ENCODE measurements at regions not wholly inside any gene's neighbourhood (a gene's known extent, or its start where the extent isn't known, plus 50 kb on each side); places are given as distances from the start of the nearest gene placed in this dataset.
A peak's percentile ranks its signal among the peaks of the same experiment; 100 is the strongest.

GRCh38 chr10:8576911-8577310 is 522.4 kb downstream of the GATA3 start:
- Histone ChIP-seq H3K27ac (ENCODE audit: low read depth in 2 of 2, low read length in 2 of 2) (no peak overlapping the region), H3K27me3 (ENCODE audit: control insufficient read depth, insufficient read depth, low read length) (no peaks in the 10 kb centered on the region), H3K36me3 (ENCODE audit: control insufficient read depth in 2 of 3, insufficient read depth in 3 of 3, low read length in 3 of 3) (no peaks in the 10 kb centered on the region), H3K4me3 (ENCODE audit: low read length in 3 of 3) (no peak overlapping the region), H3K9me3 (ENCODE audit: control insufficient read depth in 2 of 3, insufficient read depth in 1 of 3, low read length in 3 of 3) (no peaks in the 10 kb centered on the region), H3K4me1 (ENCODE audit: control insufficient read depth in 2 of 3, insufficient read depth in 2 of 3, low read depth in 1 of 3, low read length in 3 of 3) (no peaks in the 10 kb centered on the region), H3K9ac (ENCODE audit: low read length in 3 of 3) (no peak overlapping the region)
- no peak for DNase-seq
- TF ChIP-seq CTCF (IDR thresholded peaks at IDR 0.05; ENCODE audit: borderline replicate concordance, extremely low read depth, insufficient read depth): no peak
- intact Hi-C loops (cut with DNase I): no loop called here
- no peak for FAIRE-seq

- H3K27ac ChIP-seq (ENCODE audit: low read depth in 2 of 2, low read length in 2 of 2): no peak overlapping the region
- no peaks in the 10 kb centered on the region for H3K27me3 ChIP-seq (ENCODE audit: control insufficient read depth, insufficient read depth, low read length)
- no peaks in the 10 kb centered on the region for H3K9me3 ChIP-seq (ENCODE audit: control insufficient read depth in 2 of 3, insufficient read depth in 1 of 3, low read length in 3 of 3)
- FAIRE-seq (no peak), DNase-seq (no peak)
- TF ChIP-seq CTCF (IDR thresholded peaks at IDR 0.05; ENCODE audit: borderline replicate concordance, extremely low read depth, insufficient read depth): no peak
- H3K4me3 ChIP-seq (ENCODE audit: low read length in 3 of 3): no peak overlapping the region
- no peak overlapping the region for H3K9ac ChIP-seq (ENCODE audit: low read length in 3 of 3)
- no peaks in the 10 kb centered on the region for H3K36me3 ChIP-seq (ENCODE audit: control insufficient read depth in 2 of 3, insufficient read depth in 3 of 3, low read length in 3 of 3)
- intact Hi-C loops (cut with DNase I): no loop called here
- no peaks in the 10 kb centered on the region for H3K4me1 ChIP-seq (ENCODE audit: control insufficient read depth in 2 of 3, insufficient read depth in 2 of 3, low read depth in 1 of 3, low read length in 3 of 3)
Observed at GRCh38 chr10:8577686-8578085, 523.2 kb downstream of the GATA3 start.

- Histone ChIP-seq H3K4me3 (ENCODE audit: low read length in 3 of 3) (no peak overlapping the region), H3K9ac (ENCODE audit: low read length in 3 of 3) (no peak overlapping the region), H3K27me3 (ENCODE audit: control insufficient read depth, insufficient read depth, low read length) (no peaks in the 10 kb centered on the region), H3K9me3 (ENCODE audit: control insufficient read depth in 2 of 3, insufficient read depth in 1 of 3, low read length in 3 of 3) (no peaks in the 10 kb centered on the region), H3K4me1 (ENCODE audit: control insufficient read depth in 2 of 3, insufficient read depth in 2 of 3, low read depth in 1 of 3, low read length in 3 of 3) (no peaks in the 10 kb centered on the region), H3K27ac (ENCODE audit: low read depth in 2 of 2, low read length in 2 of 2) (no peak overlapping the region), H3K36me3 (ENCODE audit: control insufficient read depth in 2 of 3, insufficient read depth in 3 of 3, low read length in 3 of 3) (no peaks in the 10 kb centered on the region)
- TF ChIP-seq CTCF (IDR thresholded peaks at IDR 0.05; ENCODE audit: borderline replicate concordance, extremely low read depth, insufficient read depth): no peak
- peak; percentile 53 to 78 (median 59) for DNase-seq
- no peak for FAIRE-seq
- intact Hi-C loops (cut with DNase I): no loop called here
Observed at GRCh38 chr10:8581521-8582225, 527.2 kb downstream of the GATA3 start.

GRCh38 chr10:8583096-8583495 is 528.6 kb downstream of the GATA3 start:
- H3K9me3 ChIP-seq (ENCODE audit: control insufficient read depth in 2 of 3, insufficient read depth in 1 of 3, low read length in 3 of 3): no peaks in the 10 kb centered on the region
- no peak overlapping the region for H3K9ac ChIP-seq (ENCODE audit: low read length in 3 of 3)
- no peak overlapping the region for H3K27ac ChIP-seq (ENCODE audit: low read depth in 2 of 2, low read length in 2 of 2)
- no peaks in the 10 kb centered on the region for H3K4me1 ChIP-seq (ENCODE audit: control insufficient read depth in 2 of 3, insufficient read depth in 2 of 3, low read depth in 1 of 3, low read length in 3 of 3)
- no peaks in the 10 kb centered on the region for H3K27me3 ChIP-seq (ENCODE audit: control insufficient read depth, insufficient read depth, low read length)
- H3K36me3 ChIP-seq (ENCODE audit: control insufficient read depth in 2 of 3, insufficient read depth in 3 of 3, low read length in 3 of 3): no peaks in the 10 kb centered on the region
- intact Hi-C loops (cut with DNase I): no loop called here
- DNase-seq (no peak), FAIRE-seq (no peak)
- TF ChIP-seq CTCF (IDR thresholded peaks at IDR 0.05; ENCODE audit: borderline replicate concordance, extremely low read depth, insufficient read depth): no peak
- H3K4me3 ChIP-seq (ENCODE audit: low read length in 3 of 3): no peak overlapping the region

Data from kidney (tissue), 13 donors.